BE2C (cell line): ENCODE measurements at regions not wholly inside any gene's neighbourhood (a gene's known extent, or its start where the extent isn't known, plus 50 kb on each side); places are given as distances from the start of the nearest gene placed in this dataset.

Source experiments
- DNase-seq: peaks from one replicate; pipeline ENCODE4 v3.0.0-alpha.2; 2020
- H3K27me3 ChIP-seq: fragments of 250-450 bp; sonication (Bioruptor Pico); 2 replicates; pipeline ENCODE4 v1.5.1; 2020; ENCODE audit warnings: mild to moderate bottlenecking
- H3K36me3 ChIP-seq: fragments of 250-450 bp; sonication (Bioruptor Pico); 2 replicates; pipeline ENCODE4 v1.5.1; 2020; ENCODE audit warnings: mild to moderate bottlenecking
- H3K4me1 ChIP-seq: fragments of 250-450 bp; sonication (Bioruptor Pico); 2 replicates; pipeline ENCODE4 v1.5.1; 2020
- H3K4me3 ChIP-seq: 2 replicates; pipeline ENCODE4 v1.5.1; 2011; ENCODE audit warnings: low read depth, low read length
- H3K9me3 ChIP-seq: fragments of 250-450 bp; sonication (Bioruptor Pico); 2 replicates; pipeline ENCODE4 v1.5.1; 2020
- CTCF ChIP-seq: IDR thresholded peaks from 2 replicates; pipeline ENCODE4 v1.5.1; 2012; ENCODE audit warnings: mild to moderate bottlenecking, low read depth, low read length

- Histone ChIP-seq H3K4me1 (peaks cover 20% of the 10 kb centered on the region), H3K27me3 (no peaks in the 10 kb centered on the region), H3K36me3 (no peaks in the 10 kb centered on the region), H3K9me3 (no peaks in the 10 kb centered on the region), H3K4me3 (no peak overlapping the region)
- no peak for TF ChIP-seq CTCF
- DNase-seq = no peak
These were observed 492.9 kb upstream of the TBX3 start for GRCh38 chr12:115176741-115177400.

- H3K9me3 ChIP-seq = no peaks in the 10 kb centered on the region
- DNase-seq = peak; percentile 92
- peaks cover 20% of the 10 kb centered on the region for H3K4me1 ChIP-seq
- 0 out of 2 replicates have a peak overlapping the region, but pooled peaks have one; percentile 6 for H3K4me3 ChIP-seq
- no peaks in the 10 kb centered on the region for H3K27me3 ChIP-seq
- TF ChIP-seq CTCF = no peak
- no peaks in the 10 kb centered on the region for H3K36me3 ChIP-seq
These were observed 490.9 kb upstream of the TBX3 start for GRCh38 chr12:115174920-115175319.

- no peak overlapping the region for H3K4me3 ChIP-seq
- no peak for DNase-seq
- H3K9me3 ChIP-seq = no peaks in the 10 kb centered on the region
- H3K4me1 ChIP-seq = peaks cover 20% of the 10 kb centered on the region
- no peaks in the 10 kb centered on the region for H3K27me3 ChIP-seq
- no peak for TF ChIP-seq CTCF
- no peaks in the 10 kb centered on the region for H3K36me3 ChIP-seq
These were observed 488.5 kb upstream of the TBX3 start for GRCh38 chr12:115172521-115172920.

GRCh38 chr12:115169981-115170380 lies 486.0 kb upstream of the TBX3 start:
- no peak for TF ChIP-seq CTCF
- no peaks in the 10 kb centered on the region for H3K9me3 ChIP-seq
- no peak for DNase-seq

GRCh38 chr12:115166698-115167315 lies 482.8 kb upstream of the TBX3 start:
- no peaks in the 10 kb centered on the region for H3K36me3 ChIP-seq
- no peak for DNase-seq
- H3K27me3 ChIP-seq = no peaks in the 10 kb centered on the region
- peak; percentile 49 for TF ChIP-seq CTCF
- no peaks in the 10 kb centered on the region for H3K9me3 ChIP-seq
- no peaks in the 10 kb centered on the region; the same call in 1 of the 2 replicates for H3K4me1 ChIP-seq
- H3K4me3 ChIP-seq = no peak overlapping the region

More at GRCh38 chr12:115169981-115170380, 486.0 kb upstream of the TBX3 start:
- H3K36me3 ChIP-seq = no peaks in the 10 kb centered on the region
- H3K4me3 ChIP-seq = no peak overlapping the region
- H3K27me3 ChIP-seq = no peaks in the 10 kb centered on the region
- peaks cover 11% of the 10 kb centered on the region for H3K4me1 ChIP-seq

- no peak overlapping the region for H3K4me3 ChIP-seq
- H3K9me3 ChIP-seq = no peaks in the 10 kb centered on the region
- H3K4me1 ChIP-seq = no peaks in the 10 kb centered on the region; the same call in 1 of the 2 replicates
- H3K27me3 ChIP-seq = no peaks in the 10 kb centered on the region
- no peaks in the 10 kb centered on the region for H3K36me3 ChIP-seq
- TF ChIP-seq CTCF = no peak
- no peak for DNase-seq
These were observed 479.7 kb upstream of the TBX3 start for GRCh38 chr12:115163710-115164109.
